AG09319 (cell line): ENCODE measurements at regions not wholly inside any gene's neighbourhood (a gene's known extent, or its start where the extent isn't known, plus 50 kb on each side); places are given as distances from the start of the nearest gene placed in this dataset.

Experiments used
- DNase-seq: peaks from one replicate; pipeline ENCODE4 v3.0.0-alpha.2; 2010; ENCODE audit warnings: low read depth; ENCODE audit errors: extremely low read depth
- TF ChIP-seq, protein P1 (sequence below): IDR thresholded peaks from 2 replicates; pipeline ENCODE4 v1.5.1; 2011; ENCODE audit warnings: low read depth, mild to moderate bottlenecking, inconsistent platforms, low read length, moderate library complexity

DNA sequence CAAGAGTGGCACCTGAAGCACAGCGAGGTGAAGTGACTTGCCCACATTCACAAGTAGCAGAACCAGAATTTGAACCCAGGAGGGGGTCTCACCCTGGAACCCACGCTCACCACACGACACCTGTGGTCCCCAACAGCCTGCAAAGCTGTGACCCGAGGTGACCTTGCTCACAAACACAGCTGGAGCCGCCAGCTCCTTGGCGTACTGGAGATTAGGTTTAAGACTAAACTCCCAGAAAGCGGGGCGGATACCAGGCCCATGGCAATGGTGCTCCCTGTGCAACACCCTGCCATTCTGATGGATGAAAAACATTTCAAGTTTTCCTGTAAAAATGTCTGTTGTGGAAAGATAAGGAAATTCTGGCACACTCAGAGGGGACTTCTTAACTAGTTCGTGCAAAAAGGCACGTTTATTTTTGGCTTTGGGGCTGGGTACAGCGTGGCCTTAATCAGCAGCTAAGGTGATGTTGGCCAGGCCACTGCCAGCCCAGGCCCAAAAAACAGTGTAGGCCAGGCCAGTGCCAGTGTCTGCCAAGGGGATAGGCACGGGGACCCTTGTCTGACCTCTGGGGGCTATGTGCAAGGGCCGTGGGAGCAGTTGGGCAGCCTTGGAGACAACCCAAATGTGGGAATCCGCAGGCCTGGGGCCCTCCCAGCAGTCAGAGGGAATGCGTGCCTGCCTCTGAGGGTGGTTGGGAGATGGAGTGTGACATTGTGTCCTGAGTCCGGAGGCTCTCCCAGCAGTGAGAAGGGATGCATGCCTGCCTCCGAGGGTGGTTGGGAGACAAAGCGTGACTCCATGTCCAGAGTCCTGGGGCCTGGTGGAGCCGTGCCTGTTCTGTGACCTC, 185.0 kb upstream of the HS6ST1 start:
- no peak for DNase-seq
- TF ChIP-seq, protein P1, sequence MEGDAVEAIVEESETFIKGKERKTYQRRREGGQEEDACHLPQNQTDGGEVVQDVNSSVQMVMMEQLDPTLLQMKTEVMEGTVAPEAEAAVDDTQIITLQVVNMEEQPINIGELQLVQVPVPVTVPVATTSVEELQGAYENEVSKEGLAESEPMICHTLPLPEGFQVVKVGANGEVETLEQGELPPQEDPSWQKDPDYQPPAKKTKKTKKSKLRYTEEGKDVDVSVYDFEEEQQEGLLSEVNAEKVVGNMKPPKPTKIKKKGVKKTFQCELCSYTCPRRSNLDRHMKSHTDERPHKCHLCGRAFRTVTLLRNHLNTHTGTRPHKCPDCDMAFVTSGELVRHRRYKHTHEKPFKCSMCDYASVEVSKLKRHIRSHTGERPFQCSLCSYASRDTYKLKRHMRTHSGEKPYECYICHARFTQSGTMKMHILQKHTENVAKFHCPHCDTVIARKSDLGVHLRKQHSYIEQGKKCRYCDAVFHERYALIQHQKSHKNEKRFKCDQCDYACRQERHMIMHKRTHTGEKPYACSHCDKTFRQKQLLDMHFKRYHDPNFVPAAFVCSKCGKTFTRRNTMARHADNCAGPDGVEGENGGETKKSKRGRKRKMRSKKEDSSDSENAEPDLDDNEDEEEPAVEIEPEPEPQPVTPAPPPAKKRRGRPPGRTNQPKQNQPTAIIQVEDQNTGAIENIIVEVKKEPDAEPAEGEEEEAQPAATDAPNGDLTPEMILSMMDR: no peak

DNA sequence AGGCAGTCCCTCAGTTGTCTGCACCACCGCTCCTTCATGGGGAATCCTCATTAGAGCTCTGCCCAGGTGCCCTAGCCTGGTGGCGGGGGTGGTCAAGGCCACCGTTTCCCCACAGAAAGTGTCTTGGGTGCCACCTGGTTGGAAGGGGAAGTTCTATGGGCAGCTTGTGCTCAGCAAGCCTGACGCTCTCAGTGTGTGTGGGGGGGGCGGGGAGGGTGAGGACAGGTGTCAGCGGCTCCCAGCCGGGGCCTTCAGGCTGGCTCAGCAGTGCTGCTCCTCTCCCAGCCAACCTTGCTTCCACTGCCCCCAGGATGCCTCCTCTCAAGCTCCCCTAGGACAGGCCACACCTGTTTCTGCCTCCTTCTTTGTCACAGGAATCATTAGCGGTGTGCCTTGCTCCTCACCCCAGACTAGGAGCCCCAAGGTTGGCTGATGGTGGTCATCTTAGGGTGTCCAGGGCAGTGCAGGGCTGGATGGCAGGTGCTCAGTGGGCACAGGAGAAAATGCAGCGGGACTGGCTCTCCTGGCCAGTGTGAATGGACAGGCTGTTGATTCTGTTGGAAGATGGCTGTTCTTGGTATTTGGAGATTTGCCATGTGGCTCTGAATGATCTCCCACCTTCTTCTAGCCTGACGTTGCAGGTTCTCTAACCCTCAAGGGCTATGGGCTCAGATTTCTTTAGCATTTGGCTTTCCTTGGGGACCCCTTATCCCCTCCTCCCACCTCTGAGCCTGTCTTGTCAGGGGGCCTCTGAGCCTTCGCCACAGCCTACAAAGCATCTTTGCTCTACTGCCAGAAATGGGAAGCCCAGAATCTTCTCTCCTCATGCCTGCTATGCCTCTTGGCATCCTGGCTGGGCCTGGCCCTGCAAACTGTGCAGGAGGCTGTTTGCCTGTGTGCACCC, 185.8 kb upstream of the HS6ST1 start:
- TF ChIP-seq, protein P1: no peak
- DNase-seq: no peak

DNA sequence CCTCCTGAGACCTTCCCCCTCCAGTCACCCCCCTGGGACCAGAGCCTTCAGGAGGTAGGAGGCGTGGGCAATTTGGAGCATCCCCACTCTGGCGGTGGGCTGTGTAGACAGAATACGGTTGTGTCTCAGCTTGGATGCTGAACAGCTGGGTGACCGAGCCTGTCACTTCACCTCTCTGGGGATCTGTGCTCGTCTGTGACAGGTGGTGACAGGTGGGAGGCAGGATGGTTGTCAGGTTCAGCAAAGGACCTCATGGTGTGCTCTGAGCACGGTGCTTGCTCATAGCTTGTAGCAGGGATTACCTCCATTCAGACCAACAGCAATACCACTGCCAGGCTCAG, 186.5 kb upstream of the HS6ST1 start:
- DNase-seq: no peak

DNA sequence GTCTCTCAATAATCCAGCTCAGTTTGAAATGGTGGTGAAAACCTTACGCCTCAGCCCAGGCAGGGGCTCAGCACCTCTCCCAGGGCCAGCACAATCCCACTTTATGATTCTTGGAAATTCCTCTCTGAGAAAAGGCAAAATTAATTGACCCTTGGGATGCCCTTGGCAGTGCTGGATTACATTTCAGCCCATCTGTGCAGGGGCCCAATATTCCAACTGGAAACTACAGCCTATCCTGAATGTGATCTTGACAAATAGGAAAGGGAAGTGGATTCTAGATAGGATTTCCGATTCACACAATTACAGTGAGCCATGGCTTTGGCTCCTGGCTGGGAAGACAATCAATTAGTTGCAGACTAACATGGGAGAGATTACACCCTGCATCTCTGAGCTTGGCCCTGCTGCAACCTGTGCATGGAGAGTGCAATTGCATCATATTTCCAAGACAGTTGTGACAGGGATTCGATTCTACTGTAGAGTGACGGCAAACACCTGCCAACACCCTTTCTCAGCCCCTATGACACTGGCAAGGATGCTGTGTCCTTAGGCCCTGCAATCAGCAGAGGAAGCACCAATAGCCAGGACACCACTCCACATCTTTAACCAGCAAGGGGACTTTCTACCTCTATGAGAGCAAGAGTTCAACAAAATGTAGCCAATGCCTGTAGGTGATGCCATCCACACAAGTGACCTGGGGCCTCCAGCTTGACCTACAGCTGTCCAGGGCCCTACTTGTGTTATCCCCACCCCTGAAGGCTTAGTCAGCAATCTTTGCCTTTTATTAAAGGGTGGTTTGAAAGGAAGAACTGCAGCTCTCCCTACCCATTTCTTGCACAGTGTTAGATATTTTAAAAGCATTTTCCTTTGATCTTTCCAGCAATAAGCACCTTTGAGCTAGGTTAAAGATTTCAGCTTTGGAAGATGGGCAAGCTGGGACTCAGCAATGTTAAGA, 187.2 kb upstream of the HS6ST1 start:
- TF ChIP-seq, protein P1: no peak

More for the DNA sequence above, 186.5 kb upstream of the HS6ST1 start:
- TF ChIP-seq, protein P1: no peak

DNA sequence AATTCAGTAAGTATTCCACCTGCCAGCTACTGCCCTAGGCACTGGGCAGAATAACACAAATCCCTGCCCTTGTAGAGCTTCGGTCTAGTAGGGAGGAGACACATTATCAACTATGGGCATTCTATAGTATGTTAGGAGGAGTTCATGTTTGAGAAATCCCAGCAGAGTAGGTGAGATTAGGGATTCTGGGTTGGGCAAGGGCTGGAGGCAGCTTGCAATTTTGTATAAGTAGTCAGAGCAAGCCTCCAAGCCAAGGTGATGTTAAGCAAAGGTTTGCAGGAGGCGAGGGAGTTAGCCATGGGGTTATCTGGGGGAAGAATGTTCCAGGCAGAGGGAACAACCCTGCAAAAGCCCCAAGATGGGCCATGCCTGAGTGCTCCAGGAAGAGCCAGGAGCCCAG, 187.9 kb upstream of the HS6ST1 start:
- no peak for DNase-seq
- TF ChIP-seq, protein P1: no peak

More for the DNA sequence above, 187.2 kb upstream of the HS6ST1 start:
- DNase-seq: no peak

DNA sequence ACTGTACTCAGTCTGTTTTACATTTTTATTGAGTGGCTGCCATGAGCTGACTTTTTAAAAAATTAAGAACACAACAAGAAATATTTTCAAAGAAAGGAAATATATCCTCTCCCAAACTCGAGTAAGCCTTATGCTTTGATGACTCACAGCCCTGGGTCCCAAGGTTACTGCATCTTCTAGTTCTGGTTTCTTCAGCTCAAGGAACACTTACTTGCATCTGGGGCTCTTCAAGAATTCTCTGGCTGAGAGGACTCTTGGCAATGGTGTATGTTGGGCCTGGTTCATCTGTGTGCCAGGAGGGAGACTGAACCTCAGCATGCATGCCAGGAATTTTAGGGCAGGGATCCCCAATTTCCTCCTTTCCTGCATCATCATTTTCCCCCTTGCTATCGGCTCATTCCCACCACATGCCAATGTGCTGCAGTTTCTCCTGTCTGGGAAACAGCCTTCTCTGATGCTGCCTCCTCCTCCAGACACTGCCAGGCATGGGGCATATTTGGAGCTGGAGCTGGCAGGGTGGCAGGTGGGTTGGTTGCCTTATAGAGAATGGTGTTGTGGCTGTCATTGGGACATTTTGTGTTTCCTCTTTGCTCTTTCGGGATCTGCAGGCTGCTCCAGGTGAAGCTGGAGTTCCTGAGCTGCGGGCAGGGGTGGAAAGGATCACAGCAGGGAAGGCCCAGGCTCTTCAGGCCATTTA, 192.2 kb upstream of the HS6ST1 start:
- peak; percentile 40 for DNase-seq

More for the DNA sequence above, 192.2 kb upstream of the HS6ST1 start:
- TF ChIP-seq, protein P1: no peak
